ENCODE measurements at regions not wholly inside any gene's neighbourhood (a gene's known extent, or its start where the extent isn't known, plus 50 kb on each side); places are given as distances from the start of the nearest gene placed in this dataset.

DNA sequence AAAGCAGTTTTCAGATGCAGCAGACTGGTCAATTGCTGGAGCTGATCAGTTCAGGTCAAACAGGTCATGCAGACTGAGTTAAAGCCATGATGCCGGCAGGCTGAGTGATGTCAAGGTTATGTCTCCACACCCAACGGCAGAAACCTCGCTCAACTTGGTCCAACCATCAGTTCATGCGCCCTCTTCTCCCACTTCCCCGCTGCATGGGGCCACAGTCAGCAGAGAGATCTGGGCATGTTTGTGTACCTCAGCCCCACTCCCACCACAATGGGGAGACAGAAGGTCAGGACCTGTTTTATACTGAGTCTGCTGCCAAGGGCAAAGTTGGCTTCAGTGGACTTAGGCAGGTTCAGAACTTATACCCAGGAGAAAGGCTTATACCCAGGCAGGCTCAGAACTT lies 118.7 kb downstream of the TRIM29 start:
- no peaks in the 10 kb centered on the region for H3K36me3 ChIP-seq (ENCODE audit: control insufficient read depth in 2 of 2, insufficient read depth in 2 of 2, low read length in 2 of 2)
- H3K9me3 ChIP-seq (ENCODE audit: control insufficient read depth in 2 of 2, low read length in 2 of 2): no peaks in the 10 kb centered on the region
- no peak overlapping the region for H3K4me3 ChIP-seq (ENCODE audit: low read length in 2 of 2)
- no peak overlapping the region for H3K27ac ChIP-seq (ENCODE audit: low read depth in 2 of 2, low read length in 2 of 2)
- H3K4me1 ChIP-seq (ENCODE audit: control insufficient read depth in 2 of 2, insufficient read depth in 2 of 2, low read length in 2 of 2): peaks cover 11% of the 10 kb centered on the region in 2 donors
- H3K27me3 ChIP-seq (ENCODE audit: control insufficient read depth in 2 of 2, insufficient read depth in 2 of 2, low read length in 2 of 2): peaks cover under 1 to 4% of the 10 kb centered on the region in 2 donors
- H3K9ac ChIP-seq (ENCODE audit: low read depth in 1 of 2, low read length in 2 of 2): no peak overlapping the region

DNA sequence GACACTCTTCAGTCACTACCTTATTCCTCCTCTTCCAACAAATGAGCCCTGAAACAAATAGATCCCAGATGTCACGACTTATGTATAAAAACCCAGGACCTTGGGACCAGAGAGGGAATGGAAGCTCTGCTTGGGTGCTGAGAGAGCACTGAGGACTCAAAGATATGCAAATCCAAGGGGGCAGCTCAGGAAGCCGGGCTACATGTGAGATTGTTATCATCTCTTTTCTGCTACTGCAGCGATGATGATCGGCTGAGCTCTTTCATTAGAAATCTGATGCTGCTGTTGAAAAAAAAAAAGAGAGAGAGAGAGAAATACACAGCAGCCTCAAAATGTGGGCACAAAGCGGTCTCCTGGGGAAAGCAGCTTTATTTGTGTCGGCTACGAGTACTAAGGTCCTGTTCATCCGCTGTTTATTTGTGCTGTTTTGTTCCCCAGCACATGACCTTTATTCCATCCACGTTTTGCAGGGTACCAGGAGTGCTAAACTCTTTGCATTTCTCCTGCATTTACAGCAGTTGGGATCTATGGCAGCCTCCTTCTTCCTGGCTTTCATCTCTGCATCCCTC lies 120.2 kb downstream of the TRIM29 start:
- Histone ChIP-seq H3K9ac (ENCODE audit: low read depth in 1 of 2, low read length in 2 of 2) (no peak overlapping the region), H3K36me3 (ENCODE audit: control insufficient read depth in 2 of 2, insufficient read depth in 2 of 2, low read length in 2 of 2) (no peaks in the 10 kb centered on the region), H3K4me3 (ENCODE audit: low read length in 2 of 2) (no peak overlapping the region), H3K27me3 (ENCODE audit: control insufficient read depth in 2 of 2, insufficient read depth in 2 of 2, low read length in 2 of 2) (peaks cover 4% of the 10 kb centered on the region in 2 donors), H3K27ac (ENCODE audit: low read depth in 2 of 2, low read length in 2 of 2) (no peak overlapping the region), H3K9me3 (ENCODE audit: control insufficient read depth in 2 of 2, low read length in 2 of 2) (no peaks in the 10 kb centered on the region), H3K4me1 (ENCODE audit: control insufficient read depth in 2 of 2, insufficient read depth in 2 of 2, low read length in 2 of 2) (peaks cover 8 to 11% of the 10 kb centered on the region in 2 donors)

DNA sequence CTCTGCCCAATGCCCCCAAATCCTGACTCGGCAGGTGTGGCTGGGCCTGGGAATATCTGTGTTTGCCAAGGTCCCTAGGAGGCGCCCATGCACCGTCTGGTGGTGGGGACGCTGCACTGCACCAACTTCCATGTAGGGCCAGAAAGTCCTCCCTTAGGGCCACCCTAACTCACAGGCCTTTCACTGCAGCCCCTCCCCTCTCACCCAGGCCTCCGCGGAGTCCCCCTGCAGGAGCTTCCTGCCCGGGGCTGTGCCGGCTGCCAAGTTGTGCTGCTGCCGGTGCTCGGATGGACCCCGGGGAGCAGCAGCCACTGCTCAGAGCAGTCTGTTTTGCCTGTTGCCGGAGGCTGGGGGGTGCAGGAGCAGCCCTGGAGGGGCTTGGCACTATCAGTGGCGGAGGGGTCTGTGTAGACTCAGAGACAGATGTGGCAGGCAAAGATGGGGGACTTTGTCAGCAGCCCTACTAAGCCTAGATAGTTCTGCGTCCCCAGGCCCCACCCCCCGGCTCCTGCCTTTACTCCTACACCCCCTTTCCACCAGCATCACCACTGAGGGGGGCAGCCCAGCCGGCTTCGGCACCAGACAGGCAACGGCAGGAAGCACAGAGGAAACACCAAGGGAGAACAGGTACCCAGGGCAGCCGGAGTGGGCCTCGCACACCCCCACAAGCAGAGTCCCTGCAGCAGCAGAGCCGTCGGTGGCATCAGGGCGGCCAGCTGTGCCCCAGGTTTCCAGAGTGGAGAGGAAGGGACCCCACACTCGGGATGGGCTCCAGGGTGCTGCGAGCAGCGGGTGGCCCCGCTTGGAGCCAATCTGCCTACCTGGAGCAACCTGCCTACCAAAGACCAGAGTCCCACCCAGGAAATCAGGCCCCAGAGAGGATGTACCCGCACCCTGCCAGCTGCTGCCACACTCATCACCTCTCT lies 124.3 kb downstream of the TRIM29 start:
- Histone ChIP-seq H3K9me3 (ENCODE audit: control insufficient read depth in 2 of 2, low read length in 2 of 2) (no peaks in the 10 kb centered on the region), H3K36me3 (ENCODE audit: control insufficient read depth in 2 of 2, insufficient read depth in 2 of 2, low read length in 2 of 2) (no peaks in the 10 kb centered on the region), H3K9ac (ENCODE audit: low read depth in 1 of 2, low read length in 2 of 2) (no peak overlapping the region), H3K4me3 (ENCODE audit: low read length in 2 of 2) (no peak overlapping the region), H3K27ac (ENCODE audit: low read depth in 2 of 2, low read length in 2 of 2) (no peak overlapping the region), H3K4me1 (ENCODE audit: control insufficient read depth in 2 of 2, insufficient read depth in 2 of 2, low read length in 2 of 2) (no peaks in the 10 kb centered on the region), H3K27me3 (ENCODE audit: control insufficient read depth in 2 of 2, insufficient read depth in 2 of 2, low read length in 2 of 2) (peaks cover 4 to 7% of the 10 kb centered on the region in 2 donors)

DNA sequence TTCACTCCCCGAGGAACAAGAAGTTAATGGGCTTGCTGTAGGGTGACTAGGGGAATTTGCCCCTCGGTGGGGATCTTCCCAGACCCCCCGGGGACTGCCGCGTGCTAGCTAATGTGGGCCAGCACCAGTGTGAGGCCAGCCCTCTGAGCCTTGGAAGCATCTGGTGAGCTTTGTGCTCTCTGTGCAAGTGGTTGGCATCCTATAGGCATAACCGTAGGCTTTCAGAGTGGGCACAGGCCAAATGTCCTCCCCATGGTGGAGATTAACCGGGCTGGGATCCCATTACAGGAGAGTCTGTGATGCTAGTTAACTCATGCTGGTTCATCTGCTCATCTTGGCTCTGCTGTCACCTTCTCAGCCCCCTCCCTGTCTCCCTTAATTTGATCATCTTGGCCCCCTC lies 125.7 kb downstream of the TRIM29 start:
- Histone ChIP-seq H3K36me3 (ENCODE audit: control insufficient read depth in 2 of 2, insufficient read depth in 2 of 2, low read length in 2 of 2) (no peaks in the 10 kb centered on the region), H3K9me3 (ENCODE audit: control insufficient read depth in 2 of 2, low read length in 2 of 2) (no peaks in the 10 kb centered on the region), H3K4me3 (ENCODE audit: low read length in 2 of 2) (no peak overlapping the region), H3K4me1 (ENCODE audit: control insufficient read depth in 2 of 2, insufficient read depth in 2 of 2, low read length in 2 of 2) (no peaks in the 10 kb centered on the region), H3K27me3 (ENCODE audit: control insufficient read depth in 2 of 2, insufficient read depth in 2 of 2, low read length in 2 of 2) (peaks cover 4 to 7% of the 10 kb centered on the region in 2 donors), H3K27ac (ENCODE audit: low read depth in 2 of 2, low read length in 2 of 2) (no peak overlapping the region), H3K9ac (ENCODE audit: low read depth in 1 of 2, low read length in 2 of 2) (no peak overlapping the region)

DNA sequence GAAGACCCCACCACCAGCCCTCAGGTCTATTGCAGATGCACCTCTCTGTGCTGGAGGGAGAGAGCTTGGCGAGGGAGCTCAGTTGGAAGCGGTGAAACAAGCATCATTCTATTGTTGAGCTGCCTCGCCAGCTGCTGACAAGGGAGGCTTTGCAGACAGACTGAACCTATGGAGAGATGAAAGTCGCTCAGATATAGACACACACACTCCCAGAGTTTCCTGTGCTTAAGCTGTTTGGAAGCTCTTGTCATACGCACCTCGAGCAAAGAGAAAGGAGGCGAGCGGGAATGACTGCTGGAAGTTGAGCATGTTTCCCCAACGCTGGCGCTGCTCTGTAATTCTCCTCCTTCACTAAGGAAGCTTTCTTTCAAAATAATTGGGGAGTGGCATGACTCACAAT lies 126.1 kb downstream of the TRIM29 start:
- no peaks in the 10 kb centered on the region for H3K9me3 ChIP-seq (ENCODE audit: control insufficient read depth in 2 of 2, low read length in 2 of 2)
- no peak overlapping the region for H3K27ac ChIP-seq (ENCODE audit: low read depth in 2 of 2, low read length in 2 of 2)
- H3K4me1 ChIP-seq (ENCODE audit: control insufficient read depth in 2 of 2, insufficient read depth in 2 of 2, low read length in 2 of 2): no peaks in the 10 kb centered on the region
- peaks cover 4 to 7% of the 10 kb centered on the region in 2 donors for H3K27me3 ChIP-seq (ENCODE audit: control insufficient read depth in 2 of 2, insufficient read depth in 2 of 2, low read length in 2 of 2)
- no peak overlapping the region for H3K9ac ChIP-seq (ENCODE audit: low read depth in 1 of 2, low read length in 2 of 2)
- H3K36me3 ChIP-seq (ENCODE audit: control insufficient read depth in 2 of 2, insufficient read depth in 2 of 2, low read length in 2 of 2): no peaks in the 10 kb centered on the region
- H3K4me3 ChIP-seq (ENCODE audit: low read length in 2 of 2): no peak overlapping the region

DNA sequence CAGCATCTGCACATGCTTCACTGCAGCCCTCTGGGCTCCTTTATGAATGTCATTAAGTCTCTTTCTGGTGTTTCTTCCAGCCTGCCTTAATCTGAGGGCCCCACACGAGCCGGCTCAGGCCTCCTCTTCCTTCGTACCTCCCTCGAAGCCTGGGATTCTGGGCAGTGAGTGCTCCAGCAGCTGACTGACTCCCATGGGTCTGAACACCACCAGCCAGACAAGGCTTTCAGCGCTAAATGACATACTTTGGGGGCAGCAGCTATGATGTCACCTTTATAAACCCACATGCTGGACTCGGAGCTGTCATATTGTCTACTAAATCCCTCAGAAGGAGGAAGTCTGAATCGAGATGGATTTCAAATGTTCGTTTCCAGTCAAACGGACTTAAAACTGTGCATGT lies 127.1 kb downstream of the TRIM29 start:
- peaks cover under 1 to 7% of the 10 kb centered on the region in 2 donors for H3K27me3 ChIP-seq (ENCODE audit: control insufficient read depth in 2 of 2, insufficient read depth in 2 of 2, low read length in 2 of 2)
- H3K27ac ChIP-seq (ENCODE audit: low read depth in 2 of 2, low read length in 2 of 2): no peak overlapping the region

DNA sequence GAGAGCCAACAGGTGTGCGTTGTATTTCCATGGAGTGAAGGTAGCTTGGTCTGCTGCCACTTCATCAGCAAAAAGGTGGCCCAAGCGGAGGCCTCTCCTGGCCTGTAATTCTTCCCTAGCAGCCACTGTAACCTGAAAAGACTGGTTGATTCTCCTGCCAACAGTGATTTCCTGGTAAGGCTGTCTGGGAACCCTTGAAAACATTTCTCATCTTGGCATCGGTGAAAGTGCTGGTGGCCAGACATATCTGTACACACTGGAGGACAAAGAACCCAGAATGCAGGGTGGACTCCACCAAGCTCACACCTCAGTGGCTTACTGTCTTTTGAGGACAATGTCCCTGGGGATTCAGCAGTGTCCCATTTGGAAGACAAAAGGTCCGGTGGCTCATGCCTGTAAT lies 128.0 kb downstream of the TRIM29 start:
- no peak overlapping the region for H3K9ac ChIP-seq (ENCODE audit: low read depth in 1 of 2, low read length in 2 of 2)
- H3K4me3 ChIP-seq (ENCODE audit: low read length in 2 of 2): no peak overlapping the region
- H3K4me1 ChIP-seq (ENCODE audit: control insufficient read depth in 2 of 2, insufficient read depth in 2 of 2, low read length in 2 of 2): no peaks in the 10 kb centered on the region
- no peak overlapping the region for H3K27ac ChIP-seq (ENCODE audit: low read depth in 2 of 2, low read length in 2 of 2)
- no peaks in the 10 kb centered on the region for H3K9me3 ChIP-seq (ENCODE audit: control insufficient read depth in 2 of 2, low read length in 2 of 2)
- no peaks in the 10 kb centered on the region for H3K36me3 ChIP-seq (ENCODE audit: control insufficient read depth in 2 of 2, insufficient read depth in 2 of 2, low read length in 2 of 2)
- peaks cover 0 to 7% of the 10 kb centered on the region in 2 donors for H3K27me3 ChIP-seq (ENCODE audit: control insufficient read depth in 2 of 2, insufficient read depth in 2 of 2, low read length in 2 of 2)

More for the DNA sequence above, 127.1 kb downstream of the TRIM29 start:
- no peaks in the 10 kb centered on the region for H3K36me3 ChIP-seq (ENCODE audit: control insufficient read depth in 2 of 2, insufficient read depth in 2 of 2, low read length in 2 of 2)
- no peaks in the 10 kb centered on the region for H3K4me1 ChIP-seq (ENCODE audit: control insufficient read depth in 2 of 2, insufficient read depth in 2 of 2, low read length in 2 of 2)
- H3K9ac ChIP-seq (ENCODE audit: low read depth in 1 of 2, low read length in 2 of 2): no peak overlapping the region
- no peaks in the 10 kb centered on the region for H3K9me3 ChIP-seq (ENCODE audit: control insufficient read depth in 2 of 2, low read length in 2 of 2)
- no peak overlapping the region for H3K4me3 ChIP-seq (ENCODE audit: low read length in 2 of 2)

DNA sequence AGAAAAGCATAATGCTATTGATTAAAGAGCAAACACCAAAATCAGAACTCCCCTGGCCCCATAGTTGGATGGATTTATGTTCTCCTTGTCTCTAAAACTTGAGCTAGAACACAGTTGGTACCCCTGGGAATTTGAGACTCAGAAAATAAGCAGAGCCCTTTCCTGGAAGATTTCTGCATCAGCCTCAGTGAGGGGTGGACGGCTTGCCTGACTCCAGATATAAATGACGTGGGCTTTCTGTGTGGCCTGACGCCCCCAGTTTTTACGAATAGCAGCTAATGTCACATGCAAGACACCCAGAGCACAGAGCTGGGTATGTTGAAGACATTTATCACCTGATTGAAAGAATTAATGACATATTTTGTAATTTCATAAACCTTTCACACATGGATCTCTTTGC lies 130.8 kb downstream of the TRIM29 start:
- H3K36me3 ChIP-seq (ENCODE audit: control insufficient read depth in 2 of 2, insufficient read depth in 2 of 2, low read length in 2 of 2): no peaks in the 10 kb centered on the region
- H3K4me3 ChIP-seq (ENCODE audit: low read length in 2 of 2): no peak overlapping the region
- no peak overlapping the region for H3K9ac ChIP-seq (ENCODE audit: low read depth in 1 of 2, low read length in 2 of 2)
- peaks cover 0 to 4% of the 10 kb centered on the region in 2 donors for H3K27me3 ChIP-seq (ENCODE audit: control insufficient read depth in 2 of 2, insufficient read depth in 2 of 2, low read length in 2 of 2)
- no peak overlapping the region for H3K27ac ChIP-seq (ENCODE audit: low read depth in 2 of 2, low read length in 2 of 2)
- H3K9me3 ChIP-seq (ENCODE audit: control insufficient read depth in 2 of 2, low read length in 2 of 2): no peaks in the 10 kb centered on the region
- H3K4me1 ChIP-seq (ENCODE audit: control insufficient read depth in 2 of 2, insufficient read depth in 2 of 2, low read length in 2 of 2): no peaks in the 10 kb centered on the region

DNA sequence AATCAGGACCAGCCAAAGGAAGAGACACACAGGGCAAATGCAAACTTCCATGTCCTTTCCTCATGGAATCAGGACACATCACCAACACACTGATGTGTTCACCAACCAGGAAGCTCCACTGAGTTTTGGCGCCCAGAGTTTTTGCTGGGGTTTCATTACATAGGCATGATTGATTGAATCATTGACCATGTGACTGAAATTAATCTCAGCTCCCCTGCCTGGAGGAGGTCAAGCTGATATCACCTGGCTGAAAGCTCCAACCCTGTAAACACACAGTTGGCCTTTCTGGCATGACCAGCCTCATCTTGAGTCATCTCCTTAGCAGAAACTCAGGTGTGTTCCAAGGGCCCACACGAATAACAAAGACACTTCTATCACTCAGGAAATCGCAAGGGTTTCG lies 133.2 kb downstream of the TRIM29 start:
- H3K9ac ChIP-seq (ENCODE audit: low read depth in 1 of 2, low read length in 2 of 2): no peak overlapping the region
- H3K9me3 ChIP-seq (ENCODE audit: control insufficient read depth in 2 of 2, low read length in 2 of 2): no peaks in the 10 kb centered on the region
- H3K36me3 ChIP-seq (ENCODE audit: control insufficient read depth in 2 of 2, insufficient read depth in 2 of 2, low read length in 2 of 2): no peaks in the 10 kb centered on the region
- H3K4me1 ChIP-seq (ENCODE audit: control insufficient read depth in 2 of 2, insufficient read depth in 2 of 2, low read length in 2 of 2): no peaks in the 10 kb centered on the region
- H3K27me3 ChIP-seq (ENCODE audit: control insufficient read depth in 2 of 2, insufficient read depth in 2 of 2, low read length in 2 of 2): no peaks in the 10 kb centered on the region
- no peak overlapping the region for H3K4me3 ChIP-seq (ENCODE audit: low read length in 2 of 2)
- no peak overlapping the region for H3K27ac ChIP-seq (ENCODE audit: low read depth in 2 of 2, low read length in 2 of 2)

DNA sequence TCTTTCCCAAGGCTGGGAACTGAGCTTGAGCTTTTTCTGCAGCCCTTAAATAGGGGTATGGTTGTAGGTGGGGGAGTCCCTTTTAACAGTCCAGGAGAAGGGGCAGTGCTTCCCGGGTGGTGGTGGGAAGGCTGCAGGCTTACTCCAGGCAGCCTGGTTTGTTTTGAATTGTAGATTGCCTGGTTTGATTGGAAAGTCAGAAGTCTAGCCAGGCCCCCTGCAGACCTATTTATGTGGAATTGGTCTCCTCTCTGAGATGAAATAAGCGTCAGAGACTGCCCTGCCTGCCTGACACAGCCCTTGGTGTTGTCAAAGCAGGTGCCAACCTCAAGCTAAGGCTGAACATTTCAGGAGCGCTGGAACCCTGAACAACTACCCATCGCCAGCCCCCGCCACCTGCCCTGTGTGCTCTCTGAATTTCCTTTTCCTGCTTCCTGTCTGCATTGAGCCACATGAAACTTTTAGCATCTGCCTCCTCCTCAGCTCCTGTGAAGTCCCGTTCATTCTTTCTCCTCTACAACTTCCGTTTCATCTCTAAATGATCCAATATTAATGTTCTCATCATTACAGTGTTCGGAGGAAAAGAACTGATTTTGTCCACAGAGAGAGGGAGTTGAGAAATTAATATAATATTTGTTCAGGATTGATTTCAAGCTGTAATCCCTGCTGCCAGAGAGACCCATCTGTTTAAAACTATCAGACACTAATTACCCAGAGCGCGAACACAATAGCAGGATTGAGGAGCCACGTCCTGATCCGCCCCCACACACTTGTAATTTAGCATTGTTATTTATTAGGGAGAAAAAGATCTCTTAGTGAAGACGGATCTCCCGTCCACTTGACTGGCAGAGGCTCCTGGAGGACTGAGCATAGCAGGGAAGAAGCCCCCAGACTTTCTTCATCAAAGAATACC lies 136.5 kb downstream of the TRIM29 start:
- Histone ChIP-seq H3K9ac (ENCODE audit: low read depth in 1 of 2, low read length in 2 of 2) (no peak overlapping the region), H3K27me3 (ENCODE audit: control insufficient read depth in 2 of 2, insufficient read depth in 2 of 2, low read length in 2 of 2) (no peaks in the 10 kb centered on the region)

More for the DNA sequence above, 136.5 kb downstream of the TRIM29 start:
- Histone ChIP-seq H3K27ac (ENCODE audit: low read depth in 2 of 2, low read length in 2 of 2) (no peak overlapping the region), H3K4me3 (ENCODE audit: low read length in 2 of 2) (no peak overlapping the region), H3K36me3 (ENCODE audit: control insufficient read depth in 2 of 2, insufficient read depth in 2 of 2, low read length in 2 of 2) (no peaks in the 10 kb centered on the region), H3K4me1 (ENCODE audit: control insufficient read depth in 2 of 2, insufficient read depth in 2 of 2, low read length in 2 of 2) (no peaks in the 10 kb centered on the region), H3K9me3 (ENCODE audit: control insufficient read depth in 2 of 2, low read length in 2 of 2) (no peaks in the 10 kb centered on the region)

Data from mucosa of rectum (tissue), 2 donors.